ENCODE measurements at regions not wholly inside any gene's neighbourhood (a gene's known extent, or its start where the extent isn't known, plus 50 kb on each side); places are given as distances from the start of the nearest gene placed in this dataset.
A peak's percentile ranks its signal among the peaks of the same experiment; 100 is the strongest.

DNA sequence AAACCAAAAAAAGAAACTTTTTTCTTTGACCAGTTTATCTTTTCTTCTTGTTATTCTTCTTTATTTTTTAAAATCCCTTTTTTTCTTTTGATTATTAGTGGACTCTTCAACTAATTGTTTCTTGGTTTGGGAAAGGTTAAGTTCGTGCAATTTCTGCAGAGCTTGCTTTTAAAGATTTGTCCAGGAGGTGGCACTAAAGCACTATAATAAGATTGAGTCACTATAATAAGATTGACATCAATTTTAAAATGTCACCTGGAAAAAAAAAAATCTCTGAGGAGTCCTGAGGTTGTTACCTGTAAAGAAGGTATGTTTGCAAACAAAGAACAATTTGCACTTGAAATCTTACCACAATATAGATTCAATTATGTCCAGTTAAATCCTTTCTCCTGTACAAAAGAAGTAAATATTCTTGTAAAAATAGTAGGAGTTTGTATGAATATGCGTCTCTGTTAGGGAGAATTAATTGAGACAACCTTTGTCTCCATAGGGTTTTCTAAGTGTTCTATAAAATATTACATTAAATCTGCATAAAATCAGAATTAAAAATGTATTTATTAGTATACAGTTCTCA lies 166.7 kb downstream of the ADGRL4 start (continued):
- TF ChIP-seq, protein P1, sequence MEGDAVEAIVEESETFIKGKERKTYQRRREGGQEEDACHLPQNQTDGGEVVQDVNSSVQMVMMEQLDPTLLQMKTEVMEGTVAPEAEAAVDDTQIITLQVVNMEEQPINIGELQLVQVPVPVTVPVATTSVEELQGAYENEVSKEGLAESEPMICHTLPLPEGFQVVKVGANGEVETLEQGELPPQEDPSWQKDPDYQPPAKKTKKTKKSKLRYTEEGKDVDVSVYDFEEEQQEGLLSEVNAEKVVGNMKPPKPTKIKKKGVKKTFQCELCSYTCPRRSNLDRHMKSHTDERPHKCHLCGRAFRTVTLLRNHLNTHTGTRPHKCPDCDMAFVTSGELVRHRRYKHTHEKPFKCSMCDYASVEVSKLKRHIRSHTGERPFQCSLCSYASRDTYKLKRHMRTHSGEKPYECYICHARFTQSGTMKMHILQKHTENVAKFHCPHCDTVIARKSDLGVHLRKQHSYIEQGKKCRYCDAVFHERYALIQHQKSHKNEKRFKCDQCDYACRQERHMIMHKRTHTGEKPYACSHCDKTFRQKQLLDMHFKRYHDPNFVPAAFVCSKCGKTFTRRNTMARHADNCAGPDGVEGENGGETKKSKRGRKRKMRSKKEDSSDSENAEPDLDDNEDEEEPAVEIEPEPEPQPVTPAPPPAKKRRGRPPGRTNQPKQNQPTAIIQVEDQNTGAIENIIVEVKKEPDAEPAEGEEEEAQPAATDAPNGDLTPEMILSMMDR (IDR thresholded peaks at IDR 0.05 in 2 of 3, conservative IDR thresholded peaks at IDR 0.05 in 1 of 3; ENCODE audit: insufficient read depth in 2 of 3, low read depth in 1 of 3, low read length in 3 of 3) = peak in 2 of 3 experiments; percentile 43 to 59; a peak in 4 of 6 replicates
